SK-N-SH (cell line): ENCODE measurements at regions not wholly inside any gene's neighbourhood (a gene's known extent, or its start where the extent isn't known, plus 50 kb on each side); places are given as distances from the start of the nearest gene placed in this dataset.

Experiments
- CTCF ChIA-PET: fragments of 300-600, 350-600 bp; formaldehyde crosslinking; extraction: SDS; loops from one replicate; lab custom pipeline; 2021; lab: Yijun Ruan, JAX
- POLR2A ChIA-PET: fragments of 350-600 bp; sonication (Branson Sonifier 250); formaldehyde crosslinking; extraction: SDS; loops from one replicate; lab custom pipeline; 2020; ENCODE audit warnings: antibody characterized with exemption, inconsistent platforms; lab: Yijun Ruan, JAX
- DNase-seq: peaks from one replicate; pipeline ENCODE4 v3.0.0; 2012
- H2AFZ ChIP-seq: fragments of 200-600 bp; sonication (generic); 2 replicates; pipeline ENCODE4 v1.8.1; 2016; ENCODE audit warnings: antibody characterized with exemption, mild to moderate bottlenecking, low read depth
- H3F3A ChIP-seq: fragments of 200-600 bp; sonication (generic); replicated peaks from 2 replicates; pipeline ENCODE3; 2016; ENCODE audit warnings: antibody characterized with exemption, mild to moderate bottlenecking; ENCODE audit not compliant: insufficient read depth
- H3K27ac ChIP-seq, 2 experiments: fragments of 200-500 bp in 1 of 2; fragments of 200-600 bp in 1 of 2; sonication (Bioruptor generic) in 1 of 2; sonication (generic), shearing (Covaris generic) in 1 of 2; 2 replicates each; pipeline versions ENCODE4 v1.5.1 to v1.6.1; 2014 to 2016; ENCODE audit warnings: low read depth in 2 of 2, inconsistent platforms in 1 of 2, low read length in 1 of 2, mild to moderate bottlenecking in 1 of 2, mixed read lengths in 1 of 2
- H3K27me3 ChIP-seq: fragments of 200-600 bp; sonication (generic), shearing (Covaris generic); 2 replicates; pipeline ENCODE4 v1.6.1; 2016; ENCODE audit warnings: mixed run types; ENCODE audit not compliant: insufficient read depth
- H3K36me3 ChIP-seq, 2 experiments: fragments of 200-500 bp in 1 of 2; fragments of 200-600 bp in 1 of 2; sonication (Bioruptor generic) in 1 of 2; sonication (generic) in 1 of 2; replicated peaks in 1 of 2; 2 replicates each; pipeline versions ENCODE3 to v1.5.1; 2014 to 2016; ENCODE audit warnings: low read length in 1 of 2, mild to moderate bottlenecking in 1 of 2; ENCODE audit not compliant: insufficient read depth in 2 of 2, control insufficient read depth in 1 of 2
- H3K4me1 ChIP-seq, 2 experiments: fragments of 200-500 bp in 1 of 2; fragments of 200-600 bp in 1 of 2; sonication (Bioruptor generic) in 1 of 2; sonication (generic), shearing (Covaris generic) in 1 of 2; 2 replicates each; pipeline versions ENCODE4 v1.5.1 to v1.6.1; 2014 to 2016; ENCODE audit warnings: low read depth in 1 of 2, low read length in 1 of 2, mixed run types in 1 of 2; ENCODE audit not compliant: insufficient read depth in 2 of 2, control insufficient read depth in 1 of 2
- H3K4me2 ChIP-seq: fragments of 200-600 bp; sonication (generic), shearing (Covaris generic); 2 replicates; pipeline ENCODE4 v1.6.1; 2017; ENCODE audit warnings: mixed run types
- H3K4me3 ChIP-seq, 2 experiments: fragments of 200-500 bp in 1 of 2; fragments of 200-600 bp in 1 of 2; sonication (Bioruptor generic) in 1 of 2; sonication (generic), shearing (Covaris generic) in 1 of 2; 2 replicates each; pipeline versions ENCODE4 v1.5.1 to v1.8.1; 2014 to 2016; ENCODE audit warnings: low read depth in 2 of 2, inconsistent platforms in 1 of 2, low read length in 1 of 2, mild to moderate bottlenecking in 1 of 2, mixed read lengths in 1 of 2, moderate library complexity in 1 of 2
- H3K79me2 ChIP-seq: fragments of 200-600 bp; sonication (generic); 2 replicates; pipeline ENCODE4 v1.8.1; 2017; ENCODE audit warnings: mild to moderate bottlenecking; ENCODE audit not compliant: insufficient read depth
- H3K9ac ChIP-seq: fragments of 200-600 bp; sonication (generic); 2 replicates; pipeline ENCODE4 v1.6.1; 2017; ENCODE audit warnings: mixed run types
- H3K9me2 ChIP-seq: fragments of 200-600 bp; sonication (generic); 2 replicates; pipeline ENCODE4 v1.6.1; 2017; ENCODE audit warnings: mixed run types
- H3K9me3 ChIP-seq: fragments of 200-600 bp; sonication (generic); 2 replicates; pipeline ENCODE4 v1.6.1; 2017; ENCODE audit warnings: mixed run types, mild to moderate bottlenecking, moderate library complexity
- H4K20me1 ChIP-seq: fragments of 200-600 bp; sonication (generic); 2 replicates; pipeline ENCODE4 v1.6.1; 2017; ENCODE audit warnings: mild to moderate bottlenecking, mixed run types; ENCODE audit not compliant: insufficient read depth
- ELF1 ChIP-seq: IDR thresholded peaks from 2 replicates; pipeline ENCODE4 v1.4.0; 2012
- EP300 ChIP-seq, 2 experiments: IDR thresholded peaks; 2 replicates each; pipeline versions ENCODE4 v1.4.0 to v1.6.1; 2012; ENCODE audit warnings: borderline replicate concordance in 1 of 2, low read depth in 1 of 2, low read length in 1 of 2
- EZH2phosphoT487 ChIP-seq: fragments of 200-600 bp; sonication (generic); IDR thresholded peaks from 2 replicates; pipeline ENCODE4 v1.6.1; 2017; ENCODE audit warnings: low read depth, mixed run types, mild to moderate bottlenecking, antibody characterized with exemption, moderate library complexity, borderline replicate concordance
- FOSL2 ChIP-seq: IDR thresholded peaks from 2 replicates; pipeline ENCODE4 v1.4.0; 2012; ENCODE audit warnings: low read depth, mild to moderate bottlenecking, moderate library complexity, borderline replicate concordance
- FOXJ3 ChIP-seq: sonication (generic); formaldehyde crosslinking; IDR thresholded peaks from 2 replicates; pipeline ENCODE4 v1.5.1; 2020; ENCODE audit warnings: mild to moderate bottlenecking, missing genetic modification reagents
- FOXM1 ChIP-seq: IDR thresholded peaks from 2 replicates; pipeline ENCODE4 v1.4.0; 2012; ENCODE audit warnings: low read depth, mild to moderate bottlenecking
- GABPA ChIP-seq: IDR thresholded peaks from 2 replicates; pipeline ENCODE4 v1.4.0; 2012; ENCODE audit warnings: low read depth, mild to moderate bottlenecking
- GATA2 ChIP-seq: sonication (generic); formaldehyde crosslinking; IDR thresholded peaks from 2 replicates; pipeline ENCODE4 v1.5.0; 2020; ENCODE audit warnings: mild to moderate bottlenecking, missing genetic modification reagents
- JUND ChIP-seq: IDR thresholded peaks from 2 replicates; pipeline ENCODE4 v1.4.0; 2012
- MEF2A ChIP-seq: IDR thresholded peaks from 2 replicates; pipeline ENCODE4 v1.4.0; 2012; ENCODE audit warnings: low read depth, borderline replicate concordance
- MXI1 ChIP-seq: IDR thresholded peaks from 2 replicates; pipeline ENCODE4 v1.6.1; 2012; ENCODE audit warnings: mild to moderate bottlenecking, low read depth, low read length, improper control_type of control experiment
- NRF1 ChIP-seq: IDR thresholded peaks from 2 replicates; pipeline ENCODE4 v1.6.1; 2012; ENCODE audit warnings: low read depth, mild to moderate bottlenecking, low read length
- POLR2AphosphoS5 ChIP-seq: IDR thresholded peaks from 2 replicates; pipeline ENCODE4 v1.6.1; 2012; ENCODE audit warnings: low read depth, low read length
- RAD21 ChIP-seq: IDR thresholded peaks from 2 replicates; pipeline ENCODE4 v1.6.1; 2012; ENCODE audit warnings: mild to moderate bottlenecking, low read length
- RFX5 ChIP-seq: IDR thresholded peaks from 2 replicates; pipeline ENCODE4 v1.6.1; 2012; ENCODE audit warnings: mild to moderate bottlenecking, improper control_type of control experiment, low read length
- RXRA ChIP-seq: IDR thresholded peaks from 2 replicates; pipeline ENCODE4 v1.4.0; 2012; ENCODE audit warnings: low read depth, mild to moderate bottlenecking, borderline replicate concordance
- SIN3A ChIP-seq: IDR thresholded peaks from 2 replicates; pipeline ENCODE4 v1.6.1; 2012; ENCODE audit warnings: low read depth, mild to moderate bottlenecking, low read length, moderate library complexity, borderline replicate concordance
- SMC3 ChIP-seq: IDR thresholded peaks from 2 replicates; pipeline ENCODE4 v1.6.1; 2012; ENCODE audit warnings: low read depth, low read length, improper control_type of control experiment
- TAF1 ChIP-seq: IDR thresholded peaks from 2 replicates; pipeline ENCODE4 v1.6.1; 2012; ENCODE audit warnings: low read depth, mild to moderate bottlenecking, low read length, moderate library complexity, borderline replicate concordance
- TEAD4 ChIP-seq: IDR thresholded peaks from 2 replicates; pipeline ENCODE4 v1.4.0; 2012; ENCODE audit warnings: mild to moderate bottlenecking, borderline replicate concordance; ENCODE audit not compliant: insufficient read depth
- YY1 ChIP-seq: IDR thresholded peaks from 2 replicates; pipeline ENCODE4 v1.4.0; 2012; ENCODE audit warnings: low read depth, mild to moderate bottlenecking
- ZBTB33 ChIP-seq: IDR thresholded peaks from 2 replicates; pipeline ENCODE4 v1.4.0; 2012; ENCODE audit warnings: low read depth, borderline replicate concordance
- WGBS: methylation state at CpG from one replicate; pipeline ENCODE4 v1.1.6; 2017; ENCODE audit warnings: low lambda C conversion rate; 5-methylcytosine and 5-hydroxymethylcytosine counted together
- TF ChIP-seq, protein P1 (sequence below): fragments of 150-350 bp; IDR thresholded peaks from 2 replicates; pipeline ENCODE4 v1.6.1; 2016; ENCODE audit warnings: mild to moderate bottlenecking, low read depth, low read length
- TF ChIP-seq, protein P2 (sequence below): fragments of 200-600 bp; sonication (generic); IDR thresholded peaks from 2 replicates; pipeline ENCODE4 v1.6.1; 2017; ENCODE audit warnings: antibody characterized with exemption, mild to moderate bottlenecking, moderate library complexity

GRCh38 chr4:46484881-46485280 is 95.0 kb upstream of the GABRA2 start:
- Histone ChIP-seq H3K4me1 (no peaks in the 10 kb centered on the region), H3K4me3 (no peak overlapping the region), H3K9ac (no peak overlapping the region), H4K20me1 (no peaks in the 10 kb centered on the region), H3K9me3 (no peaks in the 10 kb centered on the region), H3K27ac (no peak overlapping the region), H3K79me2 (no peaks in the 10 kb centered on the region), H3K36me3 (no peaks in the 10 kb centered on the region), H3K27me3 (no peaks in the 10 kb centered on the region), H3K9me2 (no peaks in the 10 kb centered on the region), H3F3A (no peaks in the 10 kb centered on the region), H2AFZ (no peak overlapping the region), H3K4me2 (no peak overlapping the region)
- TF ChIP-seq SMC3: no peak
- TF ChIP-seq ELF1: no peak
- TF ChIP-seq GABPA: no peak
- no peak for TF ChIP-seq SIN3A
- no peak for TF ChIP-seq EP300 (IDR thresholded peaks at IDR 0.05; ENCODE audit: borderline replicate concordance in 1 of 2, low read depth in 1 of 2, low read length in 1 of 2)
- no peak for TF ChIP-seq FOXM1
- TF ChIP-seq FOXJ3 (CRISPR knock-in tag): no peak
- TF ChIP-seq EZH2phosphoT487: no peak
- no peak for TF ChIP-seq RXRA
- TF ChIP-seq RFX5: no peak
- TF ChIP-seq RAD21: no peak
- no peak for DNase-seq
- CTCF ChIA-PET: no interaction called here
- POLR2A ChIA-PET: no interaction called here

DNA sequence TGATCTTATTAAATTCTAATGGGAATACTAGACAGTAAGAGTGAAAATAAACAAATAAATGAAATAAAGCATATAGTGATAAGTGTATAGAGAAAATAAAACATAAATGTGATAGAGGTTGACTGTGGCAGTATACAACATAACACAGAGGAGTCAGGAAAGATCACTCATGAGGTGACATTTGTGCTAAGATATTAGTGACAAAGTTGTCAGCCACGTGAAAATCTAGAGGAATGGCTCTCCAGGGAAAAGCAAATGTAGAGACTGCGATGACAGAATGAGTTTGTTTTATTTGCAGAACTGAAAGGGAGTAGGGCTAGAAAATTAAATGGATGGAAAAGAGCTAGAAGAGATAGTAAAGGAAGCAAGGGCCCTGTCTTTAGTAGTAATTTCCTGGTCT is 72.8 kb upstream of the GABRA2 start:
- Histone ChIP-seq H3K27me3 (no peaks in the 10 kb centered on the region), H3F3A (no peaks in the 10 kb centered on the region), H3K79me2 (no peaks in the 10 kb centered on the region), H3K27ac (no peak overlapping the region), H3K9me3 (no peaks in the 10 kb centered on the region), H3K36me3 (no peaks in the 10 kb centered on the region), H4K20me1 (no peaks in the 10 kb centered on the region), H3K4me1 (no peaks in the 10 kb centered on the region), H2AFZ (no peak overlapping the region), H3K4me2 (no peak overlapping the region), H3K9ac (no peak overlapping the region), H3K4me3 (no peak overlapping the region), H3K9me2 (peaks cover 5% of the 10 kb centered on the region; the same call in 1 of the 2 replicates)
- TF ChIP-seq MEF2A (no peak), SIN3A (no peak), NRF1 (no peak), JUND (no peak), FOSL2 (no peak), POLR2AphosphoS5 (no peak), FOXM1 (no peak), TEAD4 (no peak), GATA2 (CRISPR knock-in tag) (no peak), YY1 (no peak), GABPA (no peak), FOXJ3 (CRISPR knock-in tag) (no peak), SMC3 (no peak), MXI1 (no peak), EZH2phosphoT487 (no peak), TAF1 (no peak), ZBTB33 (no peak)
- TF ChIP-seq, protein P1, sequence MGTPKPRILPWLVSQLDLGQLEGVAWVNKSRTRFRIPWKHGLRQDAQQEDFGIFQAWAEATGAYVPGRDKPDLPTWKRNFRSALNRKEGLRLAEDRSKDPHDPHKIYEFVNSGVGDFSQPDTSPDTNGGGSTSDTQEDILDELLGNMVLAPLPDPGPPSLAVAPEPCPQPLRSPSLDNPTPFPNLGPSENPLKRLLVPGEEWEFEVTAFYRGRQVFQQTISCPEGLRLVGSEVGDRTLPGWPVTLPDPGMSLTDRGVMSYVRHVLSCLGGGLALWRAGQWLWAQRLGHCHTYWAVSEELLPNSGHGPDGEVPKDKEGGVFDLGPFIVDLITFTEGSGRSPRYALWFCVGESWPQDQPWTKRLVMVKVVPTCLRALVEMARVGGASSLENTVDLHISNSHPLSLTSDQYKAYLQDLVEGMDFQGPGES: no peak
- TF ChIP-seq, protein P2, sequence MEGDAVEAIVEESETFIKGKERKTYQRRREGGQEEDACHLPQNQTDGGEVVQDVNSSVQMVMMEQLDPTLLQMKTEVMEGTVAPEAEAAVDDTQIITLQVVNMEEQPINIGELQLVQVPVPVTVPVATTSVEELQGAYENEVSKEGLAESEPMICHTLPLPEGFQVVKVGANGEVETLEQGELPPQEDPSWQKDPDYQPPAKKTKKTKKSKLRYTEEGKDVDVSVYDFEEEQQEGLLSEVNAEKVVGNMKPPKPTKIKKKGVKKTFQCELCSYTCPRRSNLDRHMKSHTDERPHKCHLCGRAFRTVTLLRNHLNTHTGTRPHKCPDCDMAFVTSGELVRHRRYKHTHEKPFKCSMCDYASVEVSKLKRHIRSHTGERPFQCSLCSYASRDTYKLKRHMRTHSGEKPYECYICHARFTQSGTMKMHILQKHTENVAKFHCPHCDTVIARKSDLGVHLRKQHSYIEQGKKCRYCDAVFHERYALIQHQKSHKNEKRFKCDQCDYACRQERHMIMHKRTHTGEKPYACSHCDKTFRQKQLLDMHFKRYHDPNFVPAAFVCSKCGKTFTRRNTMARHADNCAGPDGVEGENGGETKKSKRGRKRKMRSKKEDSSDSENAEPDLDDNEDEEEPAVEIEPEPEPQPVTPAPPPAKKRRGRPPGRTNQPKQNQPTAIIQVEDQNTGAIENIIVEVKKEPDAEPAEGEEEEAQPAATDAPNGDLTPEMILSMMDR: no peak
- CTCF ChIA-PET: no interaction called here
- WGBS: 5% methylated on average over 2 of the region's 2 CpGs
- no peak for DNase-seq
- POLR2A ChIA-PET: no interaction called here
